Stimulated activated naive CD8-positive, alpha-beta T cell treated with anti-CD3 and anti-CD28 coated beads, Interleukin-15, Interleukin-2, amounts not matched to agents 100 ng/mL and 50 ng/mL, for 24 hours (primary cell): ENCODE measurements at regions not wholly inside any gene's neighbourhood (a gene's known extent, or its start where the extent isn't known, plus 50 kb on each side); places are given as distances from the start of the nearest gene placed in this dataset.

Experiments used
- H3K27ac Mint-ChIP-seq: one replicate; pipeline ENCODE4 v1.8.0; 2021; ENCODE audit warnings: mild to moderate bottlenecking, mixed read lengths
- H3K27me3 Mint-ChIP-seq: one replicate; pipeline ENCODE4 v1.8.0; 2021; ENCODE audit warnings: mixed read lengths
- H3K36me3 Mint-ChIP-seq: one replicate; pipeline ENCODE4 v1.8.0; 2021; ENCODE audit warnings: low read depth, mixed read lengths
- H3K4me1 Mint-ChIP-seq: one replicate; pipeline ENCODE4 v1.8.0; 2021; ENCODE audit warnings: low read depth, mixed read lengths
- H3K4me3 Mint-ChIP-seq: one replicate; pipeline ENCODE4 v1.8.0; 2021; ENCODE audit warnings: mild to moderate bottlenecking, mixed read lengths
- H3K9me3 Mint-ChIP-seq: one replicate; pipeline ENCODE4 v1.8.0; 2021; ENCODE audit warnings: mixed read lengths

- Mint-ChIP-seq H3K4me1 (no peaks in the 10 kb centered on the region), H3K9me3 (no peaks in the 10 kb centered on the region), H3K36me3 (no peaks in the 10 kb centered on the region), H3K27ac (no peak overlapping the region), H3K4me3 (no peak overlapping the region), H3K27me3 (peaks cover 21% of the 10 kb centered on the region)
Measured at GRCh38 chr10:50936335-50936734, 50.9 kb upstream of the A1CF start.

GRCh38 chr10:50937230-50937907 lies 51.9 kb upstream of the A1CF start:
- Mint-ChIP-seq H3K36me3 (no peaks in the 10 kb centered on the region), H3K27ac (no peak overlapping the region), H3K27me3 (peaks cover 16% of the 10 kb centered on the region), H3K4me3 (no peak overlapping the region), H3K4me1 (no peaks in the 10 kb centered on the region), H3K9me3 (no peaks in the 10 kb centered on the region)

GRCh38 chr10:50941629-50942028 lies 56.2 kb upstream of the A1CF start:
- H3K27me3 Mint-ChIP-seq, result peaks cover 17% of the 10 kb centered on the region

GRCh38 chr10:50946991-50947781 lies 61.8 kb upstream of the A1CF start:
- no peak overlapping the region for H3K27ac Mint-ChIP-seq
- no peaks in the 10 kb centered on the region for H3K9me3 Mint-ChIP-seq
- no peaks in the 10 kb centered on the region for H3K4me1 Mint-ChIP-seq
- no peaks in the 10 kb centered on the region for H3K36me3 Mint-ChIP-seq
- peaks cover 9% of the 10 kb centered on the region for H3K27me3 Mint-ChIP-seq
- H3K4me3 Mint-ChIP-seq, result no peak overlapping the region

More at GRCh38 chr10:50941629-50942028, 56.2 kb upstream of the A1CF start:
- H3K4me3 Mint-ChIP-seq, result no peak overlapping the region
- H3K4me1 Mint-ChIP-seq, result no peaks in the 10 kb centered on the region
- no peaks in the 10 kb centered on the region for H3K36me3 Mint-ChIP-seq
- H3K9me3 Mint-ChIP-seq, result no peaks in the 10 kb centered on the region
- no peak overlapping the region for H3K27ac Mint-ChIP-seq

- no peaks in the 10 kb centered on the region for H3K9me3 Mint-ChIP-seq
- H3K27ac Mint-ChIP-seq, result no peak overlapping the region
- no peaks in the 10 kb centered on the region for H3K36me3 Mint-ChIP-seq
- H3K27me3 Mint-ChIP-seq, result peaks cover 8% of the 10 kb centered on the region
- H3K4me1 Mint-ChIP-seq, result no peaks in the 10 kb centered on the region
- no peak overlapping the region for H3K4me3 Mint-ChIP-seq
Measured at GRCh38 chr10:50951365-50951764, 65.9 kb upstream of the A1CF start.

- Mint-ChIP-seq H3K9me3 (peaks cover 1% of the 10 kb centered on the region), H3K4me3 (no peak overlapping the region), H3K4me1 (no peaks in the 10 kb centered on the region), H3K27ac (no peak overlapping the region), H3K27me3 (peaks cover 8% of the 10 kb centered on the region), H3K36me3 (no peaks in the 10 kb centered on the region)
Measured at GRCh38 chr10:50961297-50961696, 75.9 kb upstream of the A1CF start.

GRCh38 chr10:50963063-50963462 lies 77.6 kb upstream of the A1CF start:
- Mint-ChIP-seq H3K27ac (no peak overlapping the region), H3K4me1 (no peaks in the 10 kb centered on the region), H3K9me3 (peaks cover 3% of the 10 kb centered on the region), H3K36me3 (no peaks in the 10 kb centered on the region), H3K27me3 (peaks cover 8% of the 10 kb centered on the region), H3K4me3 (no peak overlapping the region)

GRCh38 chr10:50968386-50969091 lies 83.1 kb upstream of the A1CF start:
- no peak overlapping the region for H3K27ac Mint-ChIP-seq
- H3K27me3 Mint-ChIP-seq, result peaks cover 8% of the 10 kb centered on the region
- no peak overlapping the region for H3K4me3 Mint-ChIP-seq
- H3K36me3 Mint-ChIP-seq, result no peaks in the 10 kb centered on the region
- H3K4me1 Mint-ChIP-seq, result no peaks in the 10 kb centered on the region
- peaks cover 3% of the 10 kb centered on the region for H3K9me3 Mint-ChIP-seq

GRCh38 chr10:50972591-50972990 lies 87.2 kb upstream of the A1CF start:
- no peaks in the 10 kb centered on the region for H3K4me1 Mint-ChIP-seq
- H3K4me3 Mint-ChIP-seq, result no peak overlapping the region
- no peaks in the 10 kb centered on the region for H3K9me3 Mint-ChIP-seq
- no peaks in the 10 kb centered on the region for H3K36me3 Mint-ChIP-seq
- H3K27ac Mint-ChIP-seq, result no peak overlapping the region
- H3K27me3 Mint-ChIP-seq, result peaks cover 11% of the 10 kb centered on the region

- Mint-ChIP-seq H3K27me3 (peaks cover 4% of the 10 kb centered on the region), H3K27ac (no peak overlapping the region), H3K9me3 (no peaks in the 10 kb centered on the region), H3K4me1 (no peaks in the 10 kb centered on the region), H3K4me3 (no peak overlapping the region), H3K36me3 (no peaks in the 10 kb centered on the region)
Measured at GRCh38 chr10:50981385-50981784, 92.9 kb upstream of the PRKG1 start.

GRCh38 chr10:50981904-50982303 lies 92.4 kb upstream of the PRKG1 start:
- H3K27me3 Mint-ChIP-seq, result peaks cover 4% of the 10 kb centered on the region
- no peak overlapping the region for H3K27ac Mint-ChIP-seq
- H3K4me1 Mint-ChIP-seq, result no peaks in the 10 kb centered on the region
- no peak overlapping the region for H3K4me3 Mint-ChIP-seq
- no peaks in the 10 kb centered on the region for H3K36me3 Mint-ChIP-seq
- no peaks in the 10 kb centered on the region for H3K9me3 Mint-ChIP-seq

GRCh38 chr10:50982989-50983388 lies 91.3 kb upstream of the PRKG1 start:
- Mint-ChIP-seq H3K27me3 (peaks cover 13% of the 10 kb centered on the region), H3K9me3 (no peaks in the 10 kb centered on the region), H3K36me3 (no peaks in the 10 kb centered on the region), H3K4me3 (no peak overlapping the region), H3K4me1 (no peaks in the 10 kb centered on the region), H3K27ac (no peak overlapping the region)

GRCh38 chr10:50987934-50988333 lies 86.4 kb upstream of the PRKG1 start:
- Mint-ChIP-seq H3K9me3 (no peaks in the 10 kb centered on the region), H3K4me3 (no peak overlapping the region), H3K4me1 (peaks cover 11% of the 10 kb centered on the region), H3K36me3 (no peaks in the 10 kb centered on the region), H3K27ac (no peak overlapping the region), H3K27me3 (peaks cover 40% of the 10 kb centered on the region)

GRCh38 chr10:50988792-50989191 lies 85.5 kb upstream of the PRKG1 start:
- peaks cover 49% of the 10 kb centered on the region for H3K27me3 Mint-ChIP-seq
- no peak overlapping the region for H3K27ac Mint-ChIP-seq
- no peaks in the 10 kb centered on the region for H3K9me3 Mint-ChIP-seq

More at GRCh38 chr10:50988792-50989191, 85.5 kb upstream of the PRKG1 start:
- peaks cover 11% of the 10 kb centered on the region for H3K4me1 Mint-ChIP-seq
- H3K36me3 Mint-ChIP-seq, result no peaks in the 10 kb centered on the region
- no peak overlapping the region for H3K4me3 Mint-ChIP-seq
